ENCODE measurements at regions not wholly inside any gene's neighbourhood (a gene's known extent, or its start where the extent isn't known, plus 50 kb on each side); places are given as distances from the start of the nearest gene placed in this dataset.

DNA sequence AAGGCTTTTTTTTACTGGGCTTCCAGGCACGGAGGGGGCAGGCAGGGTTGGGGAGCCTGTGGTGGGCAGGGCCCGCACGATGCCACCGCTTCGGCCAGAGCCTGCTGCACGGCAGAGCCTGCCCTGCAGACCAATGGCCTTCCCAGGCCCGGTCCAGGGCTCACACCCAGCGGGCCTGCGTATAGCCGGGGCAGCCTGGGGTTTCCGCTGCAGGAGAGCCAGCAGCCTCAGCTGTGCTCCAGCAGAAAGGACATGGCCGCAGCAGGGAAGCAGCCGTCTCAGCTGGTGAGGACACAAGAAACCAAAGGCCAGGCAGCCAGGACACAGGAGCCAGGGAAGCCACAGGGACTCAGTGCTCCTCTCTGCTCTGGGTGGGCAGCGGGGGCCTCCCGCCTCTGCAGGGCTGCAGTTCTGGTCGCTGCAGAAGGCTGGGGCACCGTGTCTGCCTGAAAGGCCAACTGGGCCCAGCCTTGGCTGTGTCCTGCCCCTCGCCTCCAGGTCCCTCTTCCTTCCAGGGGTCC lies 90.6 kb downstream of the TTLL2 start:
- Histone ChIP-seq H3K9me3 (ENCODE audit: control insufficient read depth, insufficient read depth, low read depth, low read length) (no peaks in the 10 kb centered on the region), H3K27ac (ENCODE audit: extremely low read depth, low read depth, low read length) (no peak overlapping the region), H3K36me3 (ENCODE audit: control insufficient read depth in 2 of 2, insufficient read depth in 1 of 2, low read length in 2 of 2) (no peaks in the 10 kb centered on the region), H3K4me1 (ENCODE audit: control insufficient read depth, insufficient read depth, low read length) (no peaks in the 10 kb centered on the region), H3K4me3 (ENCODE audit: low read depth, low read length) (no peak overlapping the region)
- no peak for TF ChIP-seq PRDM1 (tag by site-specific recombination; IDR thresholded peaks at IDR 0.05)
- no peak for TF ChIP-seq ZNF558 (tag by site-specific recombination; IDR thresholded peaks at IDR 0.05)
- no peak for TF ChIP-seq ZNF449 (tag by site-specific recombination; IDR thresholded peaks at IDR 0.05)
- no peak for TF ChIP-seq SALL2 (tag by site-specific recombination; IDR thresholded peaks at IDR 0.05; ENCODE audit: borderline replicate concordance)
- TF ChIP-seq FEZF1 (tag by site-specific recombination; IDR thresholded peaks at IDR 0.05): no peak
- no peak for TF ChIP-seq ZNF266 (tag by site-specific recombination; IDR thresholded peaks at IDR 0.05; ENCODE audit: low read depth)
- no peak for TF ChIP-seq ZBTB21 (tag by site-specific recombination; IDR thresholded peaks at IDR 0.05)
- no peak for TF ChIP-seq ZNF211 (tag by site-specific recombination; IDR thresholded peaks at IDR 0.05; ENCODE audit: low read depth)
- no peak for TF ChIP-seq ZNF560 (tag by site-specific recombination; IDR thresholded peaks at IDR 0.05; ENCODE audit: borderline replicate concordance)
- TF ChIP-seq WT1 (tag by site-specific recombination; IDR thresholded peaks at IDR 0.05): no peak
- TF ChIP-seq, protein P1, sequence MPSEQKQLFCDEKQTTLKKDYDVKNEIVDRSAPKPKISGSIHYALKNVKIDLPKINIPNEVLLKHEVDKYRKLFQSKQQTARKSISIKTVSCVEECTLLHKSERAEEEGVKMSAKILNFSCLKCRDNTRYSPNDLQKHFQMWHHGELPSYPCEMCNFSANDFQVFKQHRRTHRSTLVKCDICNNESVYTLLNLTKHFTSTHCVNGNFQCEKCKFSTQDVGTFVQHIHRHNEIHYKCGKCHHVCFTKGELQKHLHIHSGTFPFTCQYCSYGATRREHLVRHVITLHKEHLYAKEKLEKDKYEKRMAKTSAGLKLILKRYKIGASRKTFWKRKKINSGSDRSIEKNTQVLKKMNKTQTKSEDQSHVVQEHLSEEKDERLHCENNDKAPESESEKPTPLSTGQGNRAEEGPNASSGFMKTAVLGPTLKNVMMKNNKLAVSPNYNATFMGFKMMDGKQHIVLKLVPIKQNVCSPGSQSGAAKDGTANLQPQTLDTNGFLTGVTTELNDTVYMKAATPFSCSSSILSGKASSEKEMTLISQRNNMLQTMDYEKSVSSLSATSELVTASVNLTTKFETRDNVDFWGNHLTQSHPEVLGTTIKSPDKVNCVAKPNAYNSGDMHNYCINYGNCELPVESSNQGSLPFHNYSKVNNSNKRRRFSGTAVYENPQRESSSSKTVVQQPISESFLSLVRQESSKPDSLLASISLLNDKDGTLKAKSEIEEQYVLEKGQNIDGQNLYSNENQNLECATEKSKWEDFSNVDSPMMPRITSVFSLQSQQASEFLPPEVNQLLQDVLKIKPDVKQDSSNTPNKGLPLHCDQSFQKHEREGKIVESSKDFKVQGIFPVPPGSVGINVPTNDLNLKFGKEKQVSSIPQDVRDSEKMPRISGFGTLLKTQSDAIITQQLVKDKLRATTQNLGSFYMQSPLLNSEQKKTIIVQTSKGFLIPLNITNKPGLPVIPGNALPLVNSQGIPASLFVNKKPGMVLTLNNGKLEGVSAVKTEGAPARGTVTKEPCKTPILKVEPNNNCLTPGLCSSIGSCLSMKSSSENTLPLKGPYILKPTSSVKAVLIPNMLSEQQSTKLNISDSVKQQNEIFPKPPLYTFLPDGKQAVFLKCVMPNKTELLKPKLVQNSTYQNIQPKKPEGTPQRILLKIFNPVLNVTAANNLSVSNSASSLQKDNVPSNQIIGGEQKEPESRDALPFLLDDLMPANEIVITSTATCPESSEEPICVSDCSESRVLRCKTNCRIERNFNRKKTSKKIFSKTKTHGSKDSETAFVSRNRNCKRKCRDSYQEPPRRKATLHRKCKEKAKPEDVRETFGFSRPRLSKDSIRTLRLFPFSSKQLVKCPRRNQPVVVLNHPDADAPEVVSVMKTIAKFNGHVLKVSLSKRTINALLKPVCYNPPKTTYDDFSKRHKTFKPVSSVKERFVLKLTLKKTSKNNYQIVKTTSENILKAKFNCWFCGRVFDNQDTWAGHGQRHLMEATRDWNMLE (tag by site-specific recombination; conservative IDR thresholded peaks at IDR 0.05; ENCODE audit: low read depth): no peak
- no peak for TF ChIP-seq ZNF404 (tag by site-specific recombination; IDR thresholded peaks at IDR 0.05)
- no peak for TF ChIP-seq ZNF155 (tag by site-specific recombination; IDR thresholded peaks at IDR 0.05)
- ChIA-PET CTCF (interaction anchor here (0.6 kb wide), 2 partner anchors 191 to 419 kb away, joined by 3 read pairs; no protein-coding TSS in a partner anchor), POLR2A (no interaction called here)

DNA sequence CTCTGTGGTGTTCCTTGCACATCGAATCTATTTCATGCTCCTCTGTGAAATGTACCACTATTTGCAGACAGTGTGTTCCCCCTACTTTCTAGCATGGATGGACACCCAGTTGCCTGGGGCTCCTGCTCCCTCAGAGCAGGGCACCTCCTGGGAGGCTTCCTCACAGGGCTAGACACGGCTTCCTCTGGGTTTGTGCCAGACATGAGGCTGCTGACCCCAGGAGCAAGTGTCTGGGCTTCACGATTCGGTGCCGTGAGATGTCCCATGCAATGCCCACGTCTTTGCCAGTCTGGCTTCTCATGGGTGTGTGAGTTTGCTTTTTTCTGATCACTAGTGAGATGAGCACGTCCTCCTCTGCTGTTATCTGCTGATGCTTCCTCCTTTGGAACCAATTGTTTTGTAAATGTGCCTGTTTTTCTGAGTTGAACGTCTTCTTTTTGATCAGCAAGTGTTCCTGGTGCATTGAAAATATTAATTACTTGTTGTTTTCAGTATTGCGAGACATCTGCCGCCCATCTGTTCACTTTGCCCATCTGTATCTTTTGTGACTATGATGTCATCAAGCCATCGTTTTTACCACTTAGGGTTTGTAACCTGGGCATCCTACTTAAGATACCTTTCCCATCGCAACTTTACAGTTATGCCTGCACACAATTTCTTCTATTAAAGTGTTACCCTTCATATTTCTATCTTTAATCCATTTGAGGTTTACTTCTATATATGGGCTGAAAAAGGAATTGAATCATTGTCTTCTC lies 92.0 kb downstream of the TTLL2 start:
- POLR2A ChIA-PET: no interaction called here
- no peaks in the 10 kb centered on the region for H3K4me1 ChIP-seq (ENCODE audit: control insufficient read depth, insufficient read depth, low read length)
- H3K27ac ChIP-seq (ENCODE audit: extremely low read depth, low read depth, low read length): no peak overlapping the region
- H3K9me3 ChIP-seq (ENCODE audit: control insufficient read depth, insufficient read depth, low read depth, low read length): no peaks in the 10 kb centered on the region
- H3K4me3 ChIP-seq (ENCODE audit: low read depth, low read length): no peak overlapping the region
- H3K36me3 ChIP-seq (ENCODE audit: control insufficient read depth in 2 of 2, insufficient read depth in 1 of 2, low read length in 2 of 2): no peaks in the 10 kb centered on the region
- CTCF ChIA-PET: no interaction called here
- TF ChIP-seq ZNF529 (tag by site-specific recombination; IDR thresholded peaks at IDR 0.05; ENCODE audit: insufficient replicate concordance) (no peak), ZFP41 (tag by site-specific recombination; IDR thresholded peaks at IDR 0.05; ENCODE audit: borderline replicate concordance) (no peak), HOXA7 (CRISPR knock-in tag; IDR thresholded peaks at IDR 0.05; ENCODE audit: borderline replicate concordance) (no peak), GFI1B (tag by site-specific recombination; IDR thresholded peaks at IDR 0.05) (no peak), ZNF701 (tag by site-specific recombination; IDR thresholded peaks at IDR 0.05) (no peak), SCRT2 (tag by site-specific recombination; IDR thresholded peaks at IDR 0.05) (no peak), KLF9 (tag by site-specific recombination; IDR thresholded peaks at IDR 0.05; ENCODE audit: low read depth) (no peak), ZNF423 (tag by site-specific recombination; IDR thresholded peaks at IDR 0.05) (no peak), ZNF280C (tag by site-specific recombination; IDR thresholded peaks at IDR 0.05) (no peak), ZNF23 (tag by site-specific recombination; IDR thresholded peaks at IDR 0.05; ENCODE audit: borderline replicate concordance) (no peak), MYNN (tag by site-specific recombination; IDR thresholded peaks at IDR 0.05; ENCODE audit: borderline replicate concordance) (no peak), ZFP37 (tag by site-specific recombination; IDR thresholded peaks at IDR 0.05) (no peak), SCRT1 (tag by site-specific recombination; IDR thresholded peaks at IDR 0.05; ENCODE audit: borderline replicate concordance) (no peak)

Measured in HEK293 (cell line).